Body of pancreas (tissue), 4 donors: ENCODE measurements at regions not wholly inside any gene's neighbourhood (a gene's known extent, or its start where the extent isn't known, plus 50 kb on each side); places are given as distances from the start of the nearest gene placed in this dataset.

Experiments
- ATAC-seq: fragments of 150-250 bp; one replicate; pipeline ENCODE4 v1.9.1; 2016
- DNase-seq, 4 donors: peaks; one replicate each; pipeline ENCODE4 v3.0.0-alpha.2; 2019
- H3K27ac ChIP-seq, 4 donors: fragments of 200-600 bp; sonication (generic); 1 replicate in 3 of 4; 2 replicates in 1 of 4; pipeline versions ENCODE4 v1.5.1 to v1.6.1; 2016 to 2019; ENCODE audit warnings: mild to moderate bottlenecking in 1 of 4, mixed read lengths in 1 of 4, moderate library complexity in 1 of 4
- H3K27me3 ChIP-seq, 2 donors: fragments of 200-600 bp; sonication (generic); one replicate each; pipeline ENCODE4 v1.6.0; 2016; ENCODE audit warnings: mild to moderate bottlenecking in 1 of 2
- H3K36me3 ChIP-seq, 2 donors: fragments of 200-600 bp; sonication (generic); replicated peaks in 1 of 2; 2 replicates each; pipeline ENCODE4 v1.5.1; 2016; ENCODE audit warnings: low read depth in 2 of 2; ENCODE audit not compliant: insufficient read depth in 1 of 2
- H3K4me1 ChIP-seq: fragments of 200-600 bp; sonication (generic); one replicate; pipeline ENCODE4 v1.6.0; 2016
- H3K4me3 ChIP-seq, 2 donors: fragments of 200-600 bp; sonication (generic); 1 replicate in 1 of 2; 2 replicates in 1 of 2; pipeline ENCODE4 v1.5.1; 2016 to 2019
- H3K9me3 ChIP-seq, 3 donors: fragments of 200-600 bp; sonication (generic); 1 replicate in 2 of 3; 2 replicates in 1 of 3; pipeline ENCODE4 v1.5.1; 2016
- CTCF ChIP-seq, 7 experiments: fragments of 450-650 bp in 4 of 7; fragments of 200-600 bp in 3 of 7; sonication (generic) in 3 of 7; IDR thresholded peaks; one replicate each; pipeline ENCODE4 v1.5.1; 2016 to 2019; ENCODE audit warnings: antibody characterized with exemption in 7 of 7
- POLR2A ChIP-seq, 3 donors: fragments of 450-650 bp; IDR thresholded peaks; one replicate each; pipeline ENCODE4 v1.6.1; 2016; ENCODE audit warnings: antibody characterized with exemption in 3 of 3, mild to moderate bottlenecking in 2 of 3
- whole genome bisulfite sequencing, 2 donors: methylation state at CpG; one replicate each; pipeline ENCODE4 v1.1.5; 2017; 5-methylcytosine and 5-hydroxymethylcytosine counted together
- intact Hi-C: fragments of 100-400 bp; cut with DNase I; formaldehyde crosslinking; loops from one replicate; pipeline ENCODE4 v1.15.1; 2023

- H3K4me3 ChIP-seq = no peak overlapping the region
- H3K36me3 ChIP-seq = no peaks in the 10 kb centered on the region
- no peaks in the 10 kb centered on the region for H3K9me3 ChIP-seq
- no peaks in the 10 kb centered on the region for H3K27me3 ChIP-seq
- DNase-seq (no peak), ATAC-seq (no peak)
- WGBS, 2 donors = 44 to 53% methylated on average over 4 of the region's 4 CpGs
- no peaks in the 10 kb centered on the region for H3K4me1 ChIP-seq
- no peak overlapping the region for H3K27ac ChIP-seq
- intact Hi-C loops = no loop called here
- TF ChIP-seq POLR2A (IDR thresholded peaks at IDR 0.05) (no peak), CTCF (IDR thresholded peaks at IDR 0.05) (no peak)
Observed at GRCh38 chr13:53327680-53328315, 299.2 kb downstream of the OLFM4 start.

DNA sequence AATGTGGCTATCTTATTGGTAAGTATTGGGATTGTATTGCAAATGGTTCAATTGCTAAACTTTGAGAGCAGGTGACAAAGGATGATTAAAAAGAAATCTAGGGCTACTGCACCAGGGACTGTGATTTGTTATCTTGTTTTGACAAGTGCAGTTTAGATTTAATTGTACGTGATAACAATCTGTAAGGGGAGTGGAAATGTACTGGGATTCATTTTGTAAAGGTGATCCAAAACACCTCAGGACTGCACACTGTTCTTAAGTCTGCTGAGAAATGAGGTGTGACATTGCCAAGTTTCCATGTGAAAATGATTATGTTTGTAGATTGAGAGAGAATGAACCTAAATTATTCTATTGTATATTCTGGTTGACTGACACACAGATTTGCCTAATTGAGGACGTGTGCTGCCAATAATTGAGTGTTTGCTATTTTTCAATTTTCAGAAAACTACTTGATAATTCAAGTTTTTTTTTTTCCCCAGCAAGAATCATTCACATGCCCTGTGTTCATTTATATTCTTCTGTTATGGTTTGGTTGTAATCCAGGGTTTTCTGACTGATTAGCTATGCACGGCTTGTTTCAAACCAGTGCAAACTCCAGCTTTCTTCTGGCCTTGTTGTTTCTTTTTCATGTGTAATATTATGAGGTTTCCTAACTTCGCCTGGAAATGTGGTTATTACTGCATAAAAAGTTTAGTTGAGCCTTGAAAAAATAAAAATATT, 308.0 kb downstream of the OLFM4 start:
- TF ChIP-seq POLR2A (IDR thresholded peaks at IDR 0.05) (no peak), CTCF (IDR thresholded peaks at IDR 0.05) (no peak)
- no peaks in the 10 kb centered on the region for H3K27me3 ChIP-seq
- no peak overlapping the region for H3K4me3 ChIP-seq
- intact Hi-C loops = no loop called here
- ATAC-seq (no peak), DNase-seq (no peak)
- H3K36me3 ChIP-seq = no peaks in the 10 kb centered on the region
- H3K9me3 ChIP-seq = no peaks in the 10 kb centered on the region
- H3K4me1 ChIP-seq = no peaks in the 10 kb centered on the region
- no peak overlapping the region for H3K27ac ChIP-seq
- 14 to 24% methylated on average over 4 of the region's 4 CpGs for WGBS, 2 donors

DNA sequence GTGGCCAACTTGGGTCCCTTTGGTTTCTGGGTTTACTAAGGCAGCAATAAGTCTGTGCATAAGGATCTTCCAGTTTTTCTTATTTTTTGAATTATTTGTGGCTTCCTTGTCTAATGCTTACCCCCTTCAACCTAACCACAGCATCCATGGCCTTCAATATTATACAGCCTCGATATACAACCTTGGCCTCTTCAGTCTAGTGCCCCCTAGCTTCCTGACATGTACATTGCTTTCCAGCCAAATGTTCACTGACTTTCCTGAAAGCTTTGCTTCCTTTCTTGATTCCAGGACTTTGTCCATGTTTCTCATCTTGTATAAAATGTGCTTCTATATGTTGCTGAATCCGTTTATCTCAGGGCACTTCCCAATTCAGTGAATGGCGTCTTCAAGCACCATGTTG, 310.1 kb downstream of the OLFM4 start:
- ATAC-seq (no peak), DNase-seq (no peak)
- Histone ChIP-seq H3K4me3 (no peak overlapping the region), H3K27ac (no peak overlapping the region), H3K36me3 (no peaks in the 10 kb centered on the region), H3K4me1 (no peaks in the 10 kb centered on the region), H3K27me3 (no peaks in the 10 kb centered on the region), H3K9me3 (no peaks in the 10 kb centered on the region)
- 45 to 66% methylated on average over 3 of the region's 3 CpGs for WGBS, 2 donors
- no peak for TF ChIP-seq POLR2A (IDR thresholded peaks at IDR 0.05)
- TF ChIP-seq CTCF (IDR thresholded peaks at IDR 0.05) = no peak
- intact Hi-C loops = no loop called here

DNA sequence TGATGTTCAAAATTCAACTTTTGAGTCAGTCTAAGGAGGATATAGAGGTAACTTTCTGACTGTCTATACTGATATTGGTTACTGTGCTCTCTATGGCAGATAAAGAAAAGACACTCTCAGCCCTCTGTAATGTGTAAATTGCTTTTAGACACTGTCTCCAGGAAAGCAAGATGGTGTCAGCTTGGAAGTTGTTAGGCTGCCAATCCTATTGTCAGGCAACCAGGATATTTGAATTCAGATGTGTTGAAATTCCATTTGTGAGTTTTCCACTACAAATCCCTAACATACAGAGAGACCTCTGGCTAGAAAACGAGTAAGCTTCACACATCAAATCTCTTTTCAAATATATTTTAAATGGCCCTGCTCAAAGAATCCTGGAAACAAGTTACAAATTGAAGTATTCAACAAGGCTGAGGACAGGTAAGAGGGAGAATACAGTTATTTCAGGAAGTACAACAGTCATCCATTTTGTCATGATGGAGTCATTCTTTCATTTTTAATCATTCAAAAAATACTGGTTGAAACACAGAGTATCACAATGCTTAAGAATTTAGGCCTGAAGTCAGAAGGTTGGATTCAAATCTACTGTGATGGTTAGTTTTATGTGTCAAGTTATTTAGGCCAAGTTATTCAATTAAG, 312.0 kb downstream of the OLFM4 start:
- no peaks in the 10 kb centered on the region for H3K9me3 ChIP-seq
- H3K36me3 ChIP-seq = no peaks in the 10 kb centered on the region
- DNase-seq = no peak
- no peak for TF ChIP-seq POLR2A (IDR thresholded peaks at IDR 0.05)
- TF ChIP-seq CTCF (IDR thresholded peaks at IDR 0.05) = no peak
- H3K4me1 ChIP-seq = no peaks in the 10 kb centered on the region
- 58 to 72% methylated on average over 1 of the region's 1 CpG for WGBS, 2 donors
- ATAC-seq = no peak
- H3K4me3 ChIP-seq = no peak overlapping the region
- H3K27me3 ChIP-seq = no peaks in the 10 kb centered on the region
- intact Hi-C loops = no loop called here
- H3K27ac ChIP-seq = no peak overlapping the region
